Omental fat pad (tissue), 3 donors: ENCODE measurements at regions not wholly inside any gene's neighbourhood (a gene's known extent, or its start where the extent isn't known, plus 50 kb on each side); places are given as distances from the start of the nearest gene placed in this dataset.

Source experiments
- ATAC-seq: fragments of 150-250 bp; one replicate; pipeline ENCODE4 v1.9.1; 2016; ENCODE audit warnings: mild to moderate bottlenecking, moderate library complexity; ENCODE audit not compliant: low FRiP score
- DNase-seq: peaks from one replicate; pipeline ENCODE4 v3.0.0-alpha.2; 2019; ENCODE audit warnings: low spot score
- CTCF ChIP-seq, 3 donors: fragments of 450-650 bp; IDR thresholded peaks; one replicate each; pipeline ENCODE4 v1.5.1; 2016 to 2017; ENCODE audit warnings: antibody characterized with exemption in 3 of 3, mild to moderate bottlenecking in 3 of 3, moderate library complexity in 2 of 3

- no peak for TF ChIP-seq CTCF (IDR thresholded peaks at IDR 0.05)
- DNase-seq = no peak
- no peak for ATAC-seq
Observed at GRCh38 chr11:36775130-36775529, 177.1 kb upstream of the RAG2 start.

GRCh38 chr11:36774603-36775002, 176.6 kb upstream of the RAG2 start:
- no peak for DNase-seq
- no peak for TF ChIP-seq CTCF (IDR thresholded peaks at IDR 0.05)
- ATAC-seq = no peak

- no peak for ATAC-seq
- DNase-seq = no peak
Observed at GRCh38 chr11:36763187-36763586, 165.2 kb upstream of the RAG2 start.

GRCh38 chr11:36757075-36757474, 159.0 kb upstream of the RAG2 start:
- no peak for DNase-seq
- TF ChIP-seq CTCF (IDR thresholded peaks at IDR 0.05) = no peak
- no peak for ATAC-seq

More at GRCh38 chr11:36763187-36763586, 165.2 kb upstream of the RAG2 start:
- TF ChIP-seq CTCF (IDR thresholded peaks at IDR 0.05) = no peak

GRCh38 chr11:36753960-36754359, 155.9 kb upstream of the RAG2 start:
- DNase-seq = no peak
- ATAC-seq = no peak
- TF ChIP-seq CTCF (IDR thresholded peaks at IDR 0.05) = no peak

GRCh38 chr11:36751996-36752395, 154.0 kb upstream of the RAG2 start:
- ATAC-seq (no peak), DNase-seq (no peak)
- TF ChIP-seq CTCF (IDR thresholded peaks at IDR 0.05) = no peak

GRCh38 chr11:36751335-36751781, 153.3 kb upstream of the RAG2 start:
- ATAC-seq (no peak), DNase-seq (no peak)
- TF ChIP-seq CTCF (IDR thresholded peaks at IDR 0.05) = no peak
